Stimulated activated CD8-positive, alpha-beta memory T cell treated with anti-CD3 and anti-CD28 coated beads, Interleukin-4, amount 100 ng/mL, for 48 hours (primary cell): ENCODE measurements at regions not wholly inside any gene's neighbourhood (a gene's known extent, or its start where the extent isn't known, plus 50 kb on each side); places are given as distances from the start of the nearest gene placed in this dataset.
"Not testable (repeated sequence)": the region's sequence is repeated elsewhere in the genome, so short reads cannot be mapped to it uniquely, and the experiment has no call there.

Experiments used
- DNase-seq: peaks from one replicate; pipeline ENCODE4 v3.0.0-alpha.2; 2020

- DNase-seq = no peak
These were observed 53.0 kb downstream of the ACTBL2 start for GRCh38 chr5:57429513-57430120.

DNA sequence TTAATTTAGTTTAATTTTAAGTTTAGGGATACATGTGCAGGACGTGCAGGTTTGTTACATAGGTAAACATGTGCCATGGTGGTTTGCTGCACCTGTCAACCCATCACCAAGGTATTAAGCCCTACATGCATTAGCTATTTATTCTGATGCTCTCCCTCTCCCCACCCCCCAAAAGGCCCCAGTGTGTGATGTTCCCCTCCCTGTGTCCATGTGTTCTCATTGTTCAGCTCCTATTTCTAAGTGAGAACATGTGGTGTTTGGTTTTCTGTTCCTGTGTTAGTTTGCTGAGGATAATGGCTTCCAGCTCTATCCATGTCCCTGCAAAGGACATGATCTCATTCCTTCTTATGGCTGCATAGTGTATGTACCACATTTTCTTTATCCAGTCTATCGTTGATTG lies 53.6 kb downstream of the ACTBL2 start:
- DNase-seq = not testable (repeated sequence)

DNA sequence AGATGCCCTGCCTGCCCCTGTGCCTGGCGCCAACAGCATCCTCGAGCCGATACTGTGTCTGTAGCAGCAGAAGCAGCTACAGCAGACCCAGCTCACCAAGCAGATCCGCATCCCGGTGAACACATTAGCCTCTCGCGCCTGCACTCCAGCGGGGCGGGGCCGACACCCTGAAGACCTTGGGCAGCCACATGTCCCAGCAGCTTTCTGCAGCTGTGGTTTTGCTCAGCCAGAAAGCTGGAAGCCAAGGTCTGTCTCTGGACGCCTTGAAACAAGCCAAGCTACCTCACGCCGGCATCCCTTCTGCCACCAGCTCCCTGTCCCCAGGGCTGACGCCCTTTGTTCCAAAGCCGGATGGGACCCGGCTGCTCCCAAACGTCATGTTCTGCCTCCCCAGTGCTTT lies 59.6 kb downstream of the ACTBL2 start:
- DNase-seq = no peak

GRCh38 chr5:57422341-57422740 lies 60.3 kb downstream of the ACTBL2 start:
- no peak for DNase-seq

DNA sequence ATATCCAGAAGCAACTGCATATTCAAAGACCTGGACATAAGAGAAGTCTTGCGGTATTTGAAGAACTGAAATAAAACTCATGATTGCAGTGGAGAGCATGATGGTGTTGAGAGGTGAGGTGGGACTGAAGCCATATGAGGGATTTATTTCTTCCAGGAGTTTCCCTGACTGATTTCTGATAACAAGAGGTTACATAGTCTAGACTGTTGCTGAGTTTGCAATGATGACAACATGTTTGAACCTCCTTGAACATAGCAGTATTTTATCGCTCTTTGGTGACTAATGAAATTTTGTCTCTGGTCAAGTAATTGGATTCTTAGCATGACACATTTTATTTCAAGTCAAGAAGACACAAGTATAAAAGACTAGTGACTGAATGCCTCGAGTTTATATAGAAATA lies 61.8 kb downstream of the ACTBL2 start:
- no peak for DNase-seq

DNA sequence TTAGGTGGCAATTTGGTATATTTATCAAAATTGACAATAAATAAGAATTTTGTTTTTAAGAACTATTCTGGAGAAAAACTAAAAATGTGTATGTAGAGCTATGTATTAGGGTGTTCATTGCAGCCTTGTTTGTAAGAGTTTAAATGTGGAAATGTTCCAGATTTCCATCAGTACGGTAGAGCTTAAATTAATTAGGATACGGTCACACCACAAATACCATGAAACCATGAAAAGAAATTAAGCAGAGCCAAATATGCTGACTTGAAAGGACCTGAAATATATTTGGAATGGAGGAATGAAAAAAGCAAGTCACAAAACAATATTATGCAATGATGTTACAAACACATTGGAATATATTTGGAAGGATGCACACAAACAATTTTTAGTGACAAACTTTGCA lies 64.6 kb downstream of the ACTBL2 start:
- DNase-seq = no peak

DNA sequence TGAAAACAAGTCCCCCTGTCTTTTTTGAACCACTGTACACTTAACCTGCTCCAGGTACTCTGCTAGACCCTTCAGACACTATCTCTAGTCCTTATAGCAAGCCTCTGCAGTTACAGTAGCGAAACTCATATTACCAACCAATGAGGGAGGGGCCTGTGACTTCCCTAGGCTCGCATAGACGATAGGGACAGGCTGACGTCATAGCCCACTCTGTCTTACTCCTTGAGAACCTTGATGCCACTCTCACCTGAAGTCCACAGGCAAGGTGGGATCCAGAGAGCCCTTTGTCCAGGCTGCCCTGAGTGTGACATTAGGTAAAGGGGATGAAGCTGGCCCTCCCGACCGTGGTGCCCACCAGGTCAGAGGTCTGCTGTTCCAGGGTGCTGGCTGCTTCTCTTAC lies 65.3 kb downstream of the ACTBL2 start:
- no peak for DNase-seq

DNA sequence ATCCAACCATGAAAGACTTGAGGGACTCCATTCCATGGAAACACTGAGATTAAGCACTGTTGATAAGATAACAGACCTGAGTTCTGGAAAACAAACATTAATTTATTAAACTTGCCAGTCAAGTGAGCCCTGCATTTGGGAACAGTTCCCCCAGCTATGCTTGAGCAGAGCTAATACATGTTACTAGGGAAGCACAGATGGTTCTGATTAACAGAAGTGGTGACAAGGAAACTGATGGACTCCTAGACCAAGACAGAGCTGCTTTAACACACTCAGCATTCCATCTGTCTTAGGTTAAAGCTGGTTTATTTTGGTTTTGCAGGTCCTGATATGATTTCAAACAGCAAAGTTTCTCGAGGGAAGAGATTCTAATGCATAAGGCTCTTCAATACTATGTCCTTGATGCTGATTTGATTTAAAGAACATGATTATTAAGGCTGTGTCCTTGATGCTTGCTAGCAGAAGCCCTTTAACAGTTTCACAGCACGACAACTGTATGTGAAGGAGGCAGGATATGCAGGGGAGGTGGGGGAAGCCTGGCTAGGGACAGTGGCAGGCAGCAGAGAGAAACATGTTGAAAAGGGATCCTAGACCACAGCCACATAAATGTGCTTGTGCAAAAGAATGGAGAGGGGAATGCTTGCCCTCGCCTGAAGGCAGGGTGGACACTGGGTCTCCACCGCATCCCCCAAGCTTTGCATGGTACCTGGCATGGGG lies 66.2 kb downstream of the ACTBL2 start:
- no peak for DNase-seq

GRCh38 chr5:57414857-57415256 lies 67.8 kb downstream of the ACTBL2 start:
- no peak for DNase-seq

GRCh38 chr5:57414191-57414590 lies 68.4 kb downstream of the ACTBL2 start:
- DNase-seq = no peak

DNA sequence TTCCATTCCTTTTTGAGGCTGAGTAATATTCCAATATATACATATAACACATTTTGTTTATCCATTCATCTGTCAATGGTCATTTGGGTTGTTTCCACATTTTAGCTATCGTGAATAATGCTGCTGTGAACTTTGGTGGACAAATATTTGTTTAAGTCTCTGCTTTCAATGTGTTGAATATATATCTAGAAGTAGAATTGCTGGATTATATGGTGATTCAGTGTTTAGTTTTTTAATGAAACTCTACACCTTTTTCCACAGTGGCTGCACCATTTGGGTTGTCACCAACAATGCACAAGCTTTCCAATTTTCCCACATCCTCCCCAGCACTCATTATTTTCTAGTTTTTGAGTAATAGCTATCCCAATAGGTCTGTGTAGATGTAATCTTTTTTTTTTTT lies 69.5 kb downstream of the ACTBL2 start:
- no peak for DNase-seq

- no peak for DNase-seq
These were observed 69.9 kb downstream of the ACTBL2 start for GRCh38 chr5:57412680-57413079.

DNA sequence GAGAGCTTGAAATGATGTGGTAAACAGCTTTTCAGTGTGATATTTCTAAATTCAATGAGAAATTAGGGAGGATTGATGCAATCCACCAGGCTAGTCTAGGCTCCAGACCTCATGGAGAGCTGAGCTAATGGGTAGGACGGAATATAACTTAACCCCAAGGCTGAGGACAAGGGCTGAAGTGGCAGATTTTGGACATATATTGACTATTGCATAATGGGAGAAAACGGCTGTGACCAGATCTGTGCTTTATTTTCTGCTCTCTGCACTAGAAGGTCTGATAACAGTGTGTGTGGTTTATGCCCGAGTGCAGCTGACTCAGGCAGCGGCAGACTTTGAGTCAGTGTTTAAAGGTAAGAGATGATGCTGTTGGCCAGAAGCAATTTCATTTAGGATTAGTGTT lies 70.6 kb downstream of the ACTBL2 start:
- no peak for DNase-seq

- no peak for DNase-seq
These were observed 72.0 kb downstream of the ACTBL2 start for GRCh38 chr5:57410374-57411320.

DNA sequence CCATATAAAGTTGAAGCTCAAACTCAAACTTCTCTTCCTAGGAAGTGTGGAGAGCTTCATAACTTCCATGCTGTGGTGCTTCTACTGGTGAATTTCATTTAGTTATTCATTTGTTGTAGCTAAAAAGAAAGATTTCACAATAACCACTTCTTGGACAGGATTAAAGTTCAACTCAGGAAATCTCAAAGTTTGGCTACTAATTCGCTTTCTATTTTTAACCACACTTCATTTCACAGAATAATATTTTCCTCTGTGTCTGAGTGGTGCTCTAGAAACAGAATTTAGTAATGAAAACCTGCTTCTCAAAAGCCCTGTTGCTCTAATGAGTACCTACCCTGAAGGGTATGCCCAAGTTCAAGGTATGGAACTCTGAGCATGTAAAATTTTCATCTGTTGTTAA lies 73.9 kb downstream of the ACTBL2 start:
- DNase-seq = no peak

DNA sequence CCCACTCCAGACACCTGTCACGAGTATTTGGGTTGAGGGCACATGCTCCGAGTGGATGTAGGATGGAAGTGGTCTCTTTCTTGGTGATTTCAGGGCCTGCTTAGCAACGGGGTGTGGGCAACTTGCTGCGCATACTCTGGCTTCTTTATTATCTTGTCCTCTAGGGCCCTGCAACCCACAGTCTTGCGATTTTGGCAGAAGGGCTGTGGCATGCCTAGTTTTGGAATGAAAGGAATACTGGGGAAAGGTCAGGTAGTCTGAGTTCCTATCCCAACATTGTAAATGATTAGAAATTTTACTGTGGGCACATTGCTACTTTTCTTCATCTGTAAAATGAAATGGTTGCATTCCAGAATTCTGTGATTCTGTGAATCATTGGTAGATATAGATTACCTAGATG lies 74.3 kb downstream of the ACTBL2 start:
- DNase-seq = no peak

DNA sequence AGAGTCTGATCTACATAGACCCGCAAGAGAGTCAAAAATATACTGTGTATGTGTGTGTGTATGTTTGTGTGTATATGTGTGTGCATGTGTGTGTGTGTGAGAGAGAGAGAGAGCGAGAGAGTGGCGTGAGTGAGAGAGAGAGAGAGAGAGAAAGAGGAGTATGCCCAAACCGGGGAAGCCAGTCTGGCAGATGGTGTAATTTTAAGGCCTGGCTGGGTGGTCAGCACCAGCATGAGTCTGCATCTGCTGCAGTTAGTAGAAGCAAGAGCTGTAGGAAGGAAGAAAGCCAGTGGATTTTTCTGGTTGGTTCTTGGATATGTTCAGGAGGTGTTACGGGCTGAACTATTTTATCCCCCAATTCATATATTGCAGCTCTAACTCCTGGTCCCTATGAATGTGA lies 75.2 kb downstream of the ACTBL2 start:
- no peak for DNase-seq

GRCh38 chr5:57406641-57407040 lies 76.0 kb downstream of the ACTBL2 start:
- no peak for DNase-seq

DNA sequence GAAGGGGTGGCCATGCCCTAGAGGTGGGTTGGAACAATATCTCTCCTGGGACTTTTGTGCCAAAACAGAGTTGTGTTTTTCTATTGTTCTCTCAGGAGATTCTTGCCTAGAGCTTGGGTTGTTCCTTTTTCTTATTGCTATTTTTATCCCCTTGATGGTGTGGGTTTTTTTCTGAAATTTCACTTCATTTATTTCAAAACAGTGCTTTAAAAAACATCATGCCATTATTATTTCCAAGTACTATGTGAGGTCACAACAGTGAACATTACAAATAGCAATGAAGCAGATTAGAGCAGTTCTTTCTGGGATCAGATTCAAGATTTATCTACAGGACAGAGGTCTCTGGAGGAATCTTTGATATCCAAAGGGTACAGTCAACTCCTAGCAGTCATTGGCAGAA lies 76.6 kb downstream of the ACTBL2 start:
- no peak for DNase-seq

GRCh38 chr5:57402761-57403160 lies 79.8 kb downstream of the ACTBL2 start:
- DNase-seq = no peak

DNA sequence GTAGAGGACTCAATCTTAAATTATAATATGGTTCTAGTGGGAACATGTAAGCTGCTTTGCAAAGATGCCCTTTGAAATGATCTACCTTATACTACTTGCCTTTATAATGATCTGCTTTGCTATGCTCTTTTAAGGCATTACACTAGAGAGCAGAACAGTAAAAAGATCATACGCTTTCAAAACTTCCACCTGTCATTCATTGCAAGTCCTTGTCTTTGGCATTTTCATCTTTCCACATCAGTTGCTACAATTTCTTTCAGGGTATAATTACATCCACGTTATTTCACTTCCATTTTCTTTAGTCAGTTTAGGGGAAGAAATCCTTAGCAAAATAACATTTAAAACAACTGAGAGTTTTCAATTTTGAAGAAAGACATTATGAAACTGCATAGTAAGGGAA lies 80.3 kb downstream of the ACTBL2 start:
- DNase-seq = no peak

DNA sequence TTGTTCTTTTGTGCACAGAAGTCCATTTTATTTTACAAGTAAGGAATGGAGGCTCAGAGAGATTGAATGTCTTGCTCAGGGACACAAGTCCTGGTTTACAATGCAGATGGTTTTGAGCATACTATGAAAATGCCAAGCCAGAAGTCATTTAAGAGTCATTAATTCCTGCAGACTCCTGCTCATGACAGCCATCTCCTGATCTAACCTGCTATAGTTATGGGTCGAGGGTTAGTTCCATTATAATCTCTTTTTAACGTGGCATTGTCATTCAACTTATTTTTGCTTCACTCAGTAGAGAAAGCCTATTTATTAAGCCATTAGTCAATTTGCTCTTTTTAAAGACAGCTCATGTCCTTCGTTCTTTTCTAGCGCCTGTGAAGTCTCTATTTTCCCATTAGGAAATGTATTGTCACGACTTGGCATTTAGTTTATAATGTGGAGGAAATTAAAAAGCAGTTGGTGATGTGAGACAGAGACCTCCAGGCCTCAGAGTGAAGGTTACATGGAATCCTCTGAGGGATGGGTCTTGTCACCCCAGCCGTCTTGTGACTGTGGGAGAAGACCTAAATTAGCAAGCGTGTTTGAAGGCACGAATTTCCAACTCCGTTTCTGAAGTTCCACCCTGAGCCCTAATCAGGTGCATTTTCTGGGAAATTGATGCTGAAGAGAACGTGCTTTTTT lies 84.1 kb downstream of the ACTBL2 start:
- DNase-seq = no peak

- no peak for DNase-seq
These were observed 85.9 kb downstream of the ACTBL2 start for GRCh38 chr5:57396701-57397100.
